ENCODE measurements at regions not wholly inside any gene's neighbourhood (a gene's known extent, or its start where the extent isn't known, plus 50 kb on each side); places are given as distances from the start of the nearest gene placed in this dataset.
"Not testable (repeated sequence)": the region's sequence is repeated elsewhere in the genome, so short reads cannot be mapped to it uniquely, and the experiment has no call there.

GRCh38 chr15:35299059-35299735 is 214.1 kb upstream of the NANOGP8 start:
- peak; percentile 30 for FAIRE-seq
- no peak for DNase-seq (ENCODE audit: insufficient read length, low spot score)
- no peak for TF ChIP-seq POLR2A (IDR thresholded peaks at IDR 0.05; ENCODE audit: low read depth, low read length)

GRCh38 chr15:35298509-35298908 is 213.4 kb upstream of the NANOGP8 start:
- no peak for DNase-seq (ENCODE audit: insufficient read length, low spot score)
- no peak for TF ChIP-seq POLR2A (IDR thresholded peaks at IDR 0.05; ENCODE audit: low read depth, low read length)

GRCh38 chr15:35293353-35294130 is 208.4 kb upstream of the NANOGP8 start:
- DNase-seq (ENCODE audit: insufficient read length, low spot score) (peak; percentile 73), FAIRE-seq (peak; percentile 99)
- no peak for TF ChIP-seq POLR2A (IDR thresholded peaks at IDR 0.05; ENCODE audit: low read depth, low read length)

More at GRCh38 chr15:35298509-35298908, 213.4 kb upstream of the NANOGP8 start:
- FAIRE-seq = no peak

- FAIRE-seq (peak; percentile 58), DNase-seq (ENCODE audit: insufficient read length, low spot score) (no peak)
- no peak for TF ChIP-seq POLR2A (IDR thresholded peaks at IDR 0.05; ENCODE audit: low read depth, low read length)
Observed at GRCh38 chr15:35290301-35290721, 205.2 kb upstream of the NANOGP8 start.

- TF ChIP-seq POLR2A (IDR thresholded peaks at IDR 0.05; ENCODE audit: low read depth, low read length) = no peak
- FAIRE-seq (peak; percentile 95), DNase-seq (ENCODE audit: insufficient read length, low spot score) (peak; percentile 23)
Observed at GRCh38 chr15:35289024-35289617, 204.0 kb upstream of the NANOGP8 start.

- FAIRE-seq (no peak), DNase-seq (ENCODE audit: insufficient read length, low spot score) (no peak)
- no peak for TF ChIP-seq POLR2A (IDR thresholded peaks at IDR 0.05; ENCODE audit: low read depth, low read length)
Observed at GRCh38 chr15:35288580-35288979, 203.5 kb upstream of the NANOGP8 start.

GRCh38 chr15:35286721-35287120 is 201.6 kb upstream of the NANOGP8 start:
- TF ChIP-seq POLR2A (IDR thresholded peaks at IDR 0.05; ENCODE audit: low read depth, low read length) = no peak
- DNase-seq (ENCODE audit: insufficient read length, low spot score) (no peak), FAIRE-seq (no peak)

- DNase-seq (ENCODE audit: insufficient read length, low spot score) (no peak), FAIRE-seq (no peak)
- no peak for TF ChIP-seq POLR2A (IDR thresholded peaks at IDR 0.05; ENCODE audit: low read depth, low read length)
Observed at GRCh38 chr15:35282965-35283496, 197.9 kb upstream of the NANOGP8 start.

GRCh38 chr15:35281515-35281914 is 196.4 kb upstream of the NANOGP8 start:
- DNase-seq (ENCODE audit: insufficient read length, low spot score) (no peak), FAIRE-seq (peak; percentile 50)
- TF ChIP-seq POLR2A (IDR thresholded peaks at IDR 0.05; ENCODE audit: low read depth, low read length) = no peak

GRCh38 chr15:35279811-35280210 is 194.7 kb upstream of the NANOGP8 start:
- DNase-seq (ENCODE audit: insufficient read length, low spot score) (no peak), FAIRE-seq (no peak)
- TF ChIP-seq POLR2A (IDR thresholded peaks at IDR 0.05; ENCODE audit: low read depth, low read length) = no peak

GRCh38 chr15:35271371-35272043 is 186.4 kb upstream of the NANOGP8 start:
- FAIRE-seq (peak; percentile 97), DNase-seq (ENCODE audit: insufficient read length, low spot score) (no peak)
- no peak for TF ChIP-seq POLR2A (IDR thresholded peaks at IDR 0.05; ENCODE audit: low read depth, low read length)

- DNase-seq (ENCODE audit: insufficient read length, low spot score) (no peak), FAIRE-seq (no peak)
- TF ChIP-seq POLR2A (IDR thresholded peaks at IDR 0.05; ENCODE audit: low read depth, low read length) = no peak
Observed at GRCh38 chr15:35260941-35261340, 175.8 kb upstream of the NANOGP8 start.

- FAIRE-seq; DNase-seq (ENCODE audit: insufficient read length, low spot score): not testable (repeated sequence)
Observed at GRCh38 chr15:35260274-35260673, 175.2 kb upstream of the NANOGP8 start.

- FAIRE-seq (no peak), DNase-seq (ENCODE audit: insufficient read length, low spot score) (no peak)
- no peak for TF ChIP-seq POLR2A (IDR thresholded peaks at IDR 0.05; ENCODE audit: low read depth, low read length)
Observed at GRCh38 chr15:35256551-35256950, 171.5 kb upstream of the NANOGP8 start.

Measured in H54 (cell line).